ENCODE measurements at regions not wholly inside any gene's neighbourhood (a gene's known extent, or its start where the extent isn't known, plus 50 kb on each side); places are given as distances from the start of the nearest gene placed in this dataset.

DNA sequence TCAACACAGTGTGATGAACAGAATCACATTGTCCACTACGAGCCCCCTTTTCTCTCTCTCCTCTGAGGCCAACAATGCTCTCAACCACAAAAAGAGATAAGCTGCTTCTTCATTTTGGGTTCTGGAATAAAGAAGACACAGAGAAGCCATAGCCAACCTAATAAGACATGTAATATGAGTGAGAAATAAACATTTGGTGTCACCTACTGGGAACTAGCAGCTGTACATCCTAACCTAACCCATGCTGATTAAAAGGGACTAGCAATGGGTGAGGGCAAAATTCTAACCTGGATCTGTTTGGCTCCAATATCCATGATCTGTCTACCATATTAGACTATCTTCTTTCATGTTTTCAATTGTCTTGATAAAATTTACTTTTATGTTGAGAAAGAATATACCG lies 369.1 kb upstream of the MARCKS start:
- TF ChIP-seq, protein P1, sequence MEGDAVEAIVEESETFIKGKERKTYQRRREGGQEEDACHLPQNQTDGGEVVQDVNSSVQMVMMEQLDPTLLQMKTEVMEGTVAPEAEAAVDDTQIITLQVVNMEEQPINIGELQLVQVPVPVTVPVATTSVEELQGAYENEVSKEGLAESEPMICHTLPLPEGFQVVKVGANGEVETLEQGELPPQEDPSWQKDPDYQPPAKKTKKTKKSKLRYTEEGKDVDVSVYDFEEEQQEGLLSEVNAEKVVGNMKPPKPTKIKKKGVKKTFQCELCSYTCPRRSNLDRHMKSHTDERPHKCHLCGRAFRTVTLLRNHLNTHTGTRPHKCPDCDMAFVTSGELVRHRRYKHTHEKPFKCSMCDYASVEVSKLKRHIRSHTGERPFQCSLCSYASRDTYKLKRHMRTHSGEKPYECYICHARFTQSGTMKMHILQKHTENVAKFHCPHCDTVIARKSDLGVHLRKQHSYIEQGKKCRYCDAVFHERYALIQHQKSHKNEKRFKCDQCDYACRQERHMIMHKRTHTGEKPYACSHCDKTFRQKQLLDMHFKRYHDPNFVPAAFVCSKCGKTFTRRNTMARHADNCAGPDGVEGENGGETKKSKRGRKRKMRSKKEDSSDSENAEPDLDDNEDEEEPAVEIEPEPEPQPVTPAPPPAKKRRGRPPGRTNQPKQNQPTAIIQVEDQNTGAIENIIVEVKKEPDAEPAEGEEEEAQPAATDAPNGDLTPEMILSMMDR (IDR thresholded peaks at IDR 0.05; ENCODE audit: extremely low read depth, insufficient read depth, missing control alignments) = no peak
- no peak for DNase-seq (ENCODE audit: low spot score)
- in situ Hi-C loops (cut with MboI; ENCODE audit: low pct_unique_long_range_greater_than_20kb, low sequenced_read_pairs, unreplicated experiment) = no loop called here

DNA sequence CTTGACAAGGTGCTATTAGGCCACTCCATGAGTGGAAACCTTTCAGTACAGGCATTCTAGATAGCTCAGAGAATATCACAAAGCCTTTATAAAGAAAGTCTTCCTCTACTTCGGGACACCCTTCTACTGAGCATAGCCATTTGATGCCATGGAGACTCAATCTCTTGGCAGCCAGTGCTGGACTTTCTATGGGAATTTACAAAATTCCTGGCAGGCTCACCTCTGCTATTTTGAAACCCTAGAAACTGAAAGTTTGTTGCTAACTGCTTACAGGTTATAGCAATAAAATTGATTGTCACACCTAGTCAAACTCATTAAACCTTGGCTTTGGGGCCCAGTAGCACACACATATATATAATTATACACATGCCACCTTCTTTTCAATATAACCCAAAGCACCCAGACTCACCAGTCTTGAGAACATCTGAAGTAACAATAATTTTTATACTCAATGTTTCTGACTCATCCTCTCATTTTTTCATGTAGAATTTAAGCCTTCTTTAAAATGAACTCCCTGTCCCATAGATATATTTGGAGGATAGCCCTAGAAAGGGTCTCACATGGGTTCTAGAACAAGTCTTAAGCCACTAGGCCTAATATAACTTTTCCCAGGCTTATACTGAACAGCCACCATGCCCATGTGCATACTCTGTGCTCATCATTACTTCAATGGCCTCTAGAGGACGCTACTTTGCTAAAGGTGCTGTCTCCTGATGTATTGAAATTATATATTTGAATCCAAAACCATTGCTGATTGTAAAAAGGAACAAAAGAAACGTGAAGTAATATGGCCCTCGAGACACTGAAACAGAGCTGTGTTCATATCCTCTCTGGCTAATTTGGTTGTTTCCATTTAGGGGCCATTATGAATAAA lies 368.1 kb upstream of the MARCKS start:
- DNase-seq (ENCODE audit: low spot score) = no peak
- in situ Hi-C loops (cut with MboI; ENCODE audit: low pct_unique_long_range_greater_than_20kb, low sequenced_read_pairs, unreplicated experiment) = no loop called here
- TF ChIP-seq, protein P1 (IDR thresholded peaks at IDR 0.05; ENCODE audit: extremely low read depth, insufficient read depth, missing control alignments) = peak; percentile 5

DNA sequence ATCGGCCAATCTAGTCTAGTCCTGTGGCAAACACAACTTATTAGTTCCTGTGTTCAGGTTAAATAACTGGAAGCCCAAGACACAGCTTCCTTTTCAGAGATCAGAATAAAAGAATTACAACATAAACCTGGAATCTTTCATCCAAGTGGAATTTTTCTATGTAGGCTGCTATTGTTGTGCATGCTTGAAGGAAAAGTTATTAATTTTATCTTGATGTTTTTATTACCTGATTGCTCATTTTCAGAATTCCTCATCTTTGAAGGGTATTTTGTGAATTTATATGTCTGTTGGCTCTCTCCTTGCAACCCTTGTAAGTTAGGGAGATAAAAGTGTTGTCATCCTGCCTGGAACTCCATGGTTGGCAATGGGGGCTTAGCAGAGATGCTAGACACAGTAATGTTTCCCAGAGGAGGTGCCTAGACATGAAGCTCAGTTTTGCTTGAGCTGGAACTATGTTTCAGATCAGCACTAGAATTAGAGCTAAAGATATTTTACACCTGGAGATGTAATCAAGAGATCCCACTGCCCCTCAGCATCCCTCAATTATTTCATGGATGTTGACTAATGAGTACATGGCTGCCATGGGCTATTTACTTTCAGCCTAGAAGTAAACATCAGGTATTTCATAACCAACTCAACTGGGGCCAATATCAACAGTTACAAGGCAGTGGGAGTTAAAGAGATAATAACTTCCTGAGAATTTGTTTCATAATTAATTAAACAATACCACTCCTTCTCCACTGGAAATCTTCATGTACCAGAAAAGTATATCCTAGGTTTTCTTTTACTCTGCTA lies 367.0 kb upstream of the MARCKS start:
- no peak for DNase-seq (ENCODE audit: low spot score)
- in situ Hi-C loops (cut with MboI; ENCODE audit: low pct_unique_long_range_greater_than_20kb, low sequenced_read_pairs, unreplicated experiment) = no loop called here
- TF ChIP-seq, protein P1 (IDR thresholded peaks at IDR 0.05; ENCODE audit: extremely low read depth, insufficient read depth, missing control alignments) = no peak

DNA sequence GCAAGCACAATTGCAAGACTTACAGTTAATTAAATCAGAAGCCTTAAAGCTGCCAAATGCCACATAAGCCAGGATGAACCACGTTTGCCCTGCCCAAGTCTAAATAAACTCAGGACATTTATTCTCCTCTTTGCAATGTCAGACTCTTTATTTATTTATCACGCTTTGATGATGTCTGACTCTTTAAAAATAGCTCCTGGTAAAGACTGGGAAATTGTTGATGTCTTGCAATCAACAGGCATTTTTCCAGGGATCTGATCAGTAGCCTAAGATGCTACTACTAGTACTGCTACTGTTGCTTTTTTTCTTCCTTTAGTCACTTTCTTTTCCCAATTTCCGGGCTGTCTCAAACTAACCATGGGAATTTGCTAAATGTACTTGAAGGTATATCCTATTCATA lies 365.8 kb upstream of the MARCKS start:
- no peak for DNase-seq (ENCODE audit: low spot score)
- in situ Hi-C loops (cut with MboI; ENCODE audit: low pct_unique_long_range_greater_than_20kb, low sequenced_read_pairs, unreplicated experiment) = no loop called here
- TF ChIP-seq, protein P1 (IDR thresholded peaks at IDR 0.05; ENCODE audit: extremely low read depth, insufficient read depth, missing control alignments) = no peak

DNA sequence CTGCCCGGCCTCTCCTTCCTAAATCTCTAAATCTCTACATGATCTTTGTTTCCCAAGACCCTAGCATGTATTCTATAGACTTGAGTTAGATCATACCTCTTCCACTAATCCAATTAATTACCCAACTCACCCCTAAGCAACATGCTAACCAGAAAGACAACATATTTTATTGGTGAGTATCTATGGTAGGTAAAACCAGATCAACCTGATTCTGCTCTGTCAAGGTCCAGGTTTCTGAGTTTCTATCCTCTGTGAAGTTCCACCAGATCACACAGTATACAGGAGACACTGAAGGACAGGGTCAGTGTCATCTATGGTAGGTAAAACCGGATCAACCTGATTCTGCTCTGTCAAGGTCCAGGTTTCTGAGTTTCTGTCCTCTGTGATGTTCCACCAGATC lies 363.2 kb upstream of the MARCKS start:
- in situ Hi-C loops (cut with MboI; ENCODE audit: low pct_unique_long_range_greater_than_20kb, low sequenced_read_pairs, unreplicated experiment) = no loop called here
- TF ChIP-seq, protein P1 (IDR thresholded peaks at IDR 0.05; ENCODE audit: extremely low read depth, insufficient read depth, missing control alignments) = no peak
- DNase-seq (ENCODE audit: low spot score) = no peak

DNA sequence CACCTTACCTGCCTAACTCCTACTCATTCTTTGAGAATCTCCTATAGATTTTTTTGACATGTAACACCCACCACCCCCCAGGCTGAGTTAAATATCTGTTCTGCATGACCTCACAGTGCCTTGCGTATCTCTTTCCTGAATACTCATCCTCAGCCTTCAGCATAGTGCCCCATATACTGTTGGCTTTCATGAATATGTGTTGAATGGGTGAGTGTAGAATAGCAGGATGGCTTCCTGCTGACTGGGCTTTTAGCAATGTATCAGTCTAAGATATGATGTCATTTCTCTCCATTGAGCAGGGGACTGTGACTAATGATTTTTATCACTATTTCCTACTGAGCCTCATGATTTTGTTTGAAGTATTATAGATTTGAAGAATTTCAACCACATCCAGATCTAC lies 361.6 kb upstream of the MARCKS start:
- in situ Hi-C loops (cut with MboI; ENCODE audit: low pct_unique_long_range_greater_than_20kb, low sequenced_read_pairs, unreplicated experiment) = no loop called here
- TF ChIP-seq, protein P1 (IDR thresholded peaks at IDR 0.05; ENCODE audit: extremely low read depth, insufficient read depth, missing control alignments) = no peak

More for the DNA sequence above, 361.6 kb upstream of the MARCKS start:
- DNase-seq (ENCODE audit: low spot score) = no peak
